ENCODE measurements at regions not wholly inside any gene's neighbourhood (a gene's known extent, or its start where the extent isn't known, plus 50 kb on each side); places are given as distances from the start of the nearest gene placed in this dataset.

DNA sequence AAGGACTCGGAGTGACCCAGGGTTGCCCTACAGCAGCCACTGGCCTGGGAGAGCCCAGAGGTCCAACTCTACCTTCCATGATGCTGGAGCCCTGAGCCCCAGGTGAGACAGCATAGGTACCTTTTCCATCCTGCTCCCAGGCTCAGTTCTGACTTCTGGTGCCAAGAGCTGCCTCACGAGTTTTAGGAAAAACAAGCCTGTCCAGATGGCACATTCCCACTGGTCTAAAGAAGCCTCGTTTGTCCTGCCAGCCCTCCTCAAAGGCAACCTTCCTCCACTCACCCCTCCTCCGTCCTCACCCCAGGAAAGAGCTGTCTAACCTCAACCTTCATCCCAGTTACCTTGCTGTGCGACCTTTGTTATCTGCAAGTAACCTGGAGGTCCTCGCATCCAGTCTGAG, 53.5 kb upstream of the PRELP start:
- TF ChIP-seq CTCF (IDR thresholded peaks at IDR 0.05) = no peak
- TF ChIP-seq RNF2 (IDR thresholded peaks at IDR 0.05; ENCODE audit: borderline replicate concordance, low read depth) = no peak
- no peak for TF ChIP-seq POLR2A (IDR thresholded peaks at IDR 0.05; ENCODE audit: low read length)
- TF ChIP-seq, protein P1, sequence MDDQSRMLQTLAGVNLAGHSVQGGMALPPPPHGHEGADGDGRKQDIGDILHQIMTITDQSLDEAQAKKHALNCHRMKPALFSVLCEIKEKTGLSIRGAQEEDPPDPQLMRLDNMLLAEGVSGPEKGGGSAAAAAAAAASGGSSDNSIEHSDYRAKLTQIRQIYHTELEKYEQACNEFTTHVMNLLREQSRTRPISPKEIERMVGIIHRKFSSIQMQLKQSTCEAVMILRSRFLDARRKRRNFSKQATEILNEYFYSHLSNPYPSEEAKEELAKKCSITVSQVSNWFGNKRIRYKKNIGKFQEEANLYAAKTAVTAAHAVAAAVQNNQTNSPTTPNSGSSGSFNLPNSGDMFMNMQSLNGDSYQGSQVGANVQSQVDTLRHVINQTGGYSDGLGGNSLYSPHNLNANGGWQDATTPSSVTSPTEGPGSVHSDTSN (IDR thresholded peaks at IDR 0.05) = no peak
- TF ChIP-seq, protein P2, sequence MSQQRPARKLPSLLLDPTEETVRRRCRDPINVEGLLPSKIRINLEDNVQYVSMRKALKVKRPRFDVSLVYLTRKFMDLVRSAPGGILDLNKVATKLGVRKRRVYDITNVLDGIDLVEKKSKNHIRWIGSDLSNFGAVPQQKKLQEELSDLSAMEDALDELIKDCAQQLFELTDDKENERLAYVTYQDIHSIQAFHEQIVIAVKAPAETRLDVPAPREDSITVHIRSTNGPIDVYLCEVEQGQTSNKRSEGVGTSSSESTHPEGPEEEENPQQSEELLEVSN (IDR thresholded peaks at IDR 0.05; ENCODE audit: borderline replicate concordance, low read depth) = no peak
- TF ChIP-seq, protein P3, sequence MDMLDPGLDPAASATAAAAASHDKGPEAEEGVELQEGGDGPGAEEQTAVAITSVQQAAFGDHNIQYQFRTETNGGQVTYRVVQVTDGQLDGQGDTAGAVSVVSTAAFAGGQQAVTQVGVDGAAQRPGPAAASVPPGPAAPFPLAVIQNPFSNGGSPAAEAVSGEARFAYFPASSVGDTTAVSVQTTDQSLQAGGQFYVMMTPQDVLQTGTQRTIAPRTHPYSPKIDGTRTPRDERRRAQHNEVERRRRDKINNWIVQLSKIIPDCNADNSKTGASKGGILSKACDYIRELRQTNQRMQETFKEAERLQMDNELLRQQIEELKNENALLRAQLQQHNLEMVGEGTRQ (IDR thresholded peaks at IDR 0.05) = no peak
- no peak for TF ChIP-seq MYC (IDR thresholded peaks at IDR 0.05; ENCODE audit: borderline replicate concordance, low read length)
- TF ChIP-seq ZNF302 (CRISPR knock-in tag; IDR thresholded peaks at IDR 0.05) = no peak
- TF ChIP-seq CHD2 (IDR thresholded peaks at IDR 0.05; ENCODE audit: low read length, partially characterized antibody) = no peak
- no peak for TF ChIP-seq NFE2L2 (conservative IDR thresholded peaks at IDR 0.05; ENCODE audit: low read length)

Measured in A549 (cell line).